IMR-90 (cell line): ENCODE measurements at regions not wholly inside any gene's neighbourhood (a gene's known extent, or its start where the extent isn't known, plus 50 kb on each side); places are given as distances from the start of the nearest gene placed in this dataset.

Source experiments
- CEBPB ChIP-seq: IDR thresholded peaks from 2 replicates; pipeline ENCODE4 v1.6.1; 2012; ENCODE audit warnings: low read depth, low read length, improper control_type of control experiment
- MXI1 ChIP-seq: IDR thresholded peaks from 2 replicates; pipeline ENCODE4 v1.6.1; 2012; ENCODE audit warnings: low read depth, mild to moderate bottlenecking, low read length, moderate library complexity, borderline replicate concordance
- POLR2A ChIP-seq: IDR thresholded peaks from 2 replicates; pipeline ENCODE4 v1.6.1; 2012; ENCODE audit warnings: mild to moderate bottlenecking, low read depth, low read length
- RCOR1 ChIP-seq: IDR thresholded peaks from 2 replicates; pipeline ENCODE4 v1.6.1; 2012; ENCODE audit warnings: mild to moderate bottlenecking, low read length, improper control_type of control experiment; ENCODE audit not compliant: insufficient replicate concordance
- RFX5 ChIP-seq: IDR thresholded peaks from 2 replicates; pipeline ENCODE4 v1.8.0; 2012; ENCODE audit warnings: low read depth, mild to moderate bottlenecking, low read length, moderate library complexity
- SMC3 ChIP-seq: fragments of 150-350 bp; IDR thresholded peaks from 2 replicates; pipeline ENCODE4 v1.6.1; 2016; ENCODE audit warnings: low read depth, mild to moderate bottlenecking, antibody characterized with exemption, low read length, moderate library complexity
- TF ChIP-seq, protein P1 (sequence below): conservative IDR thresholded peaks from 2 replicates; pipeline ENCODE4 v1.5.1; 2012; ENCODE audit warnings: mild to moderate bottlenecking, low read depth, low read length, improper control_type of control experiment
- TF ChIP-seq, protein P2 (sequence below): fragments of 150-350 bp; IDR thresholded peaks from 2 replicates; pipeline ENCODE4 v1.6.1; 2016; ENCODE audit warnings: low read depth, mild to moderate bottlenecking, low read length, moderate library complexity, borderline replicate concordance

DNA sequence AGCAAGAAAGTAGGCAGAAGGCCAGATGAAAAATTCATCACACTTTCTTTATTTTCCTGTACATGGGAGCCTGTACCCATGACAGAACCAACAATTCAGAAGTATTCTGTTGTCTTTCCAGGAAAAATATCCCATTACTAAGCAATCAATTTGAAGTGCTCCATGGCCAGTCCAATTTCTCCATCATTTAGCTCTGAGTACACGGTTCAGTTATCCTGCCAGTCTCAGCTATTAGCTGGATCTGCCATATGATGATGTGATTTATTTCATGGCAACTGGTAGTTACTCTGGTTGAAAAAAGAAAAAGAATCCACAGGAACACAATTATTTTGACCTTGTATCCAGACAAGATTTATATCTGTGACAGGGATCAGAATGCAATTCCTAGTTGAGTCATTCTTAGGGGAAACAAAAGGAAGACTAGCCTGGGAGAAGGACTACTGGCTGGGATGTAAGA, 70.6 kb upstream of the GORAB start:
- TF ChIP-seq, protein P1, sequence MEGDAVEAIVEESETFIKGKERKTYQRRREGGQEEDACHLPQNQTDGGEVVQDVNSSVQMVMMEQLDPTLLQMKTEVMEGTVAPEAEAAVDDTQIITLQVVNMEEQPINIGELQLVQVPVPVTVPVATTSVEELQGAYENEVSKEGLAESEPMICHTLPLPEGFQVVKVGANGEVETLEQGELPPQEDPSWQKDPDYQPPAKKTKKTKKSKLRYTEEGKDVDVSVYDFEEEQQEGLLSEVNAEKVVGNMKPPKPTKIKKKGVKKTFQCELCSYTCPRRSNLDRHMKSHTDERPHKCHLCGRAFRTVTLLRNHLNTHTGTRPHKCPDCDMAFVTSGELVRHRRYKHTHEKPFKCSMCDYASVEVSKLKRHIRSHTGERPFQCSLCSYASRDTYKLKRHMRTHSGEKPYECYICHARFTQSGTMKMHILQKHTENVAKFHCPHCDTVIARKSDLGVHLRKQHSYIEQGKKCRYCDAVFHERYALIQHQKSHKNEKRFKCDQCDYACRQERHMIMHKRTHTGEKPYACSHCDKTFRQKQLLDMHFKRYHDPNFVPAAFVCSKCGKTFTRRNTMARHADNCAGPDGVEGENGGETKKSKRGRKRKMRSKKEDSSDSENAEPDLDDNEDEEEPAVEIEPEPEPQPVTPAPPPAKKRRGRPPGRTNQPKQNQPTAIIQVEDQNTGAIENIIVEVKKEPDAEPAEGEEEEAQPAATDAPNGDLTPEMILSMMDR, result no peak
- TF ChIP-seq RCOR1, result no peak
- TF ChIP-seq POLR2A, result no peak
- no peak for TF ChIP-seq MXI1
- TF ChIP-seq, protein P2, sequence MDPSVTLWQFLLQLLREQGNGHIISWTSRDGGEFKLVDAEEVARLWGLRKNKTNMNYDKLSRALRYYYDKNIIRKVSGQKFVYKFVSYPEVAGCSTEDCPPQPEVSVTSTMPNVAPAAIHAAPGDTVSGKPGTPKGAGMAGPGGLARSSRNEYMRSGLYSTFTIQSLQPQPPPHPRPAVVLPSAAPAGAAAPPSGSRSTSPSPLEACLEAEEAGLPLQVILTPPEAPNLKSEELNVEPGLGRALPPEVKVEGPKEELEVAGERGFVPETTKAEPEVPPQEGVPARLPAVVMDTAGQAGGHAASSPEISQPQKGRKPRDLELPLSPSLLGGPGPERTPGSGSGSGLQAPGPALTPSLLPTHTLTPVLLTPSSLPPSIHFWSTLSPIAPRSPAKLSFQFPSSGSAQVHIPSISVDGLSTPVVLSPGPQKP, result no peak
- no peak for TF ChIP-seq RFX5
- TF ChIP-seq CEBPB, result no peak
- TF ChIP-seq SMC3, result no peak
